ENCODE measurements at regions not wholly inside any gene's neighbourhood (a gene's known extent, or its start where the extent isn't known, plus 50 kb on each side); places are given as distances from the start of the nearest gene placed in this dataset.
A peak's percentile ranks its signal among the peaks of the same experiment; 100 is the strongest.

- TF ChIP-seq SNAI2 (CRISPR knock-in tag; IDR thresholded peaks at IDR 0.05) (no peak), ZNF70 (CRISPR knock-in tag; IDR thresholded peaks at IDR 0.05) (no peak), RARB (CRISPR knock-in tag; IDR thresholded peaks at IDR 0.05) (no peak), ISL1 (CRISPR knock-in tag; IDR thresholded peaks at IDR 0.05) (no peak), CREB5 (CRISPR knock-in tag; IDR thresholded peaks at IDR 0.05; ENCODE audit: low read depth) (no peak), TOX (CRISPR knock-in tag; IDR thresholded peaks at IDR 0.05; ENCODE audit: borderline replicate concordance) (no peak), ZNF565 (CRISPR knock-in tag; conservative IDR thresholded peaks at IDR 0.05; ENCODE audit: low read depth) (no peak), ESRRG (CRISPR knock-in tag; IDR thresholded peaks at IDR 0.05) (no peak), ZNF8 (CRISPR knock-in tag; IDR thresholded peaks at IDR 0.05) (no peak), CSRNP3 (CRISPR knock-in tag; IDR thresholded peaks at IDR 0.05) (no peak), OSR1 (CRISPR knock-in tag; IDR thresholded peaks at IDR 0.05) (no peak), CSDC2 (CRISPR knock-in tag; IDR thresholded peaks at IDR 0.05) (no peak), POU6F1 (CRISPR knock-in tag; IDR thresholded peaks at IDR 0.05; ENCODE audit: borderline replicate concordance, low read depth) (no peak), TCF4 (CRISPR knock-in tag; IDR thresholded peaks at IDR 0.05; ENCODE audit: borderline replicate concordance) (no peak), GLIS3 (CRISPR knock-in tag; IDR thresholded peaks at IDR 0.05) (no peak), ARNTL (CRISPR knock-in tag; IDR thresholded peaks at IDR 0.05; ENCODE audit: borderline replicate concordance, low read depth) (no peak), BACH2 (CRISPR knock-in tag; IDR thresholded peaks at IDR 0.05; ENCODE audit: borderline replicate concordance) (no peak), ZC3H10 (CRISPR knock-in tag; IDR thresholded peaks at IDR 0.05) (no peak), PATZ1 (CRISPR knock-in tag; IDR thresholded peaks at IDR 0.05; ENCODE audit: borderline replicate concordance) (no peak)
- no peak for ATAC-seq
Measured at GRCh38 chr16:88303405-88303804, 79.4 kb upstream of the ZNF469 start.

GRCh38 chr16:88303890-88304819, 78.6 kb upstream of the ZNF469 start:
- no peak for TF ChIP-seq ESRRG (CRISPR knock-in tag; IDR thresholded peaks at IDR 0.05)
- no peak for TF ChIP-seq TSHZ2 (CRISPR knock-in tag; IDR thresholded peaks at IDR 0.05)
- peak; percentile 88 for ATAC-seq

- ATAC-seq: no peak
- TF ChIP-seq ZNF70 (CRISPR knock-in tag; IDR thresholded peaks at IDR 0.05) (no peak), PPARA (CRISPR knock-in tag; IDR thresholded peaks at IDR 0.05; ENCODE audit: borderline replicate concordance) (no peak), SNAI2 (CRISPR knock-in tag; IDR thresholded peaks at IDR 0.05) (no peak), POU6F1 (CRISPR knock-in tag; IDR thresholded peaks at IDR 0.05; ENCODE audit: borderline replicate concordance, low read depth) (no peak), BACH2 (CRISPR knock-in tag; IDR thresholded peaks at IDR 0.05; ENCODE audit: borderline replicate concordance) (no peak), GLIS3 (CRISPR knock-in tag; IDR thresholded peaks at IDR 0.05) (no peak), TOX (CRISPR knock-in tag; IDR thresholded peaks at IDR 0.05; ENCODE audit: borderline replicate concordance) (no peak), ZFP30 (CRISPR knock-in tag; IDR thresholded peaks at IDR 0.05) (no peak), CREB5 (CRISPR knock-in tag; IDR thresholded peaks at IDR 0.05; ENCODE audit: low read depth) (no peak), ESRRG (CRISPR knock-in tag; IDR thresholded peaks at IDR 0.05) (no peak), ISL1 (CRISPR knock-in tag; IDR thresholded peaks at IDR 0.05) (no peak), PATZ1 (CRISPR knock-in tag; IDR thresholded peaks at IDR 0.05; ENCODE audit: borderline replicate concordance) (no peak), TCF4 (CRISPR knock-in tag; IDR thresholded peaks at IDR 0.05; ENCODE audit: borderline replicate concordance) (no peak)
Measured at GRCh38 chr16:88305176-88305575, 77.6 kb upstream of the ZNF469 start.
